Embryonic facial prominence (tissue), 1 donor: ENCODE measurements at regions not wholly inside any gene's neighbourhood (a gene's known extent, or its start where the extent isn't known, plus 50 kb on each side); places are given as distances from the start of the nearest gene placed in this dataset.

Source experiments
- DNase-seq: peaks from one replicate; pipeline ENCODE4 v3.0.0-alpha.2; 2016; ENCODE audit errors: extremely low spot score

- no peak for DNase-seq
These were observed 536.9 kb downstream of the HACE1 start for GRCh38 chr6:104322841-104323240.

- DNase-seq: no peak
These were observed 538.4 kb downstream of the HACE1 start for GRCh38 chr6:104321301-104321700.

- DNase-seq: no peak
These were observed 538.8 kb downstream of the HACE1 start for GRCh38 chr6:104320896-104321295.

GRCh38 chr6:104312851-104313250, 546.9 kb downstream of the HACE1 start:
- no peak for DNase-seq

GRCh38 chr6:104306211-104306610, 553.5 kb downstream of the HACE1 start:
- DNase-seq: no peak

GRCh38 chr6:104305206-104305605, 554.5 kb downstream of the HACE1 start:
- no peak for DNase-seq

- no peak for DNase-seq
These were observed 557.8 kb downstream of the HACE1 start for GRCh38 chr6:104301951-104302350.

GRCh38 chr6:104286641-104287040, 573.1 kb downstream of the HACE1 start:
- DNase-seq: no peak

GRCh38 chr6:104284872-104285271, 574.8 kb downstream of the HACE1 start:
- no peak for DNase-seq

- no peak for DNase-seq
These were observed 577.1 kb downstream of the HACE1 start for GRCh38 chr6:104282581-104282980.

- DNase-seq: no peak
These were observed 578.3 kb downstream of the HACE1 start for GRCh38 chr6:104281370-104281769.

- no peak for DNase-seq
These were observed 591.3 kb downstream of the HACE1 start for GRCh38 chr6:104268389-104268788.

GRCh38 chr6:104266922-104267321, 592.8 kb downstream of the HACE1 start:
- DNase-seq: no peak

- no peak for DNase-seq
These were observed 603.1 kb downstream of the HACE1 start for GRCh38 chr6:104256646-104257045.

GRCh38 chr6:104253236-104253635, 606.5 kb downstream of the HACE1 start:
- DNase-seq: no peak

GRCh38 chr6:104252276-104252675, 607.4 kb downstream of the HACE1 start:
- DNase-seq: no peak

GRCh38 chr6:104251651-104252050, 608.1 kb downstream of the HACE1 start:
- DNase-seq: no peak

- no peak for DNase-seq
These were observed 618.9 kb downstream of the HACE1 start for GRCh38 chr6:104240865-104241264.

- DNase-seq: no peak
These were observed 619.7 kb downstream of the HACE1 start for GRCh38 chr6:104239971-104240370.

- DNase-seq: no peak
These were observed 630.7 kb downstream of the HACE1 start for GRCh38 chr6:104229057-104229456.

GRCh38 chr6:104227508-104227907, 632.2 kb downstream of the HACE1 start:
- no peak for DNase-seq

GRCh38 chr6:104226790-104227446, 632.8 kb downstream of the HACE1 start:
- no peak for DNase-seq

GRCh38 chr6:104218116-104218515, 641.6 kb downstream of the HACE1 start:
- DNase-seq: no peak

- DNase-seq: no peak
These were observed 644.8 kb downstream of the HACE1 start for GRCh38 chr6:104214901-104215300.
